GM21717 (cell line): ENCODE measurements at regions not wholly inside any gene's neighbourhood (a gene's known extent, or its start where the extent isn't known, plus 50 kb on each side); places are given as distances from the start of the nearest gene placed in this dataset.

Experiments used
- ATAC-seq: cut with Tn5 transposase; IDR thresholded peaks from one replicate; pipeline ENCODE4 v1.9.1; 2021; ENCODE audit warnings: mild to moderate bottlenecking, moderate library complexity; ENCODE audit not compliant: unreplicated experiment

DNA sequence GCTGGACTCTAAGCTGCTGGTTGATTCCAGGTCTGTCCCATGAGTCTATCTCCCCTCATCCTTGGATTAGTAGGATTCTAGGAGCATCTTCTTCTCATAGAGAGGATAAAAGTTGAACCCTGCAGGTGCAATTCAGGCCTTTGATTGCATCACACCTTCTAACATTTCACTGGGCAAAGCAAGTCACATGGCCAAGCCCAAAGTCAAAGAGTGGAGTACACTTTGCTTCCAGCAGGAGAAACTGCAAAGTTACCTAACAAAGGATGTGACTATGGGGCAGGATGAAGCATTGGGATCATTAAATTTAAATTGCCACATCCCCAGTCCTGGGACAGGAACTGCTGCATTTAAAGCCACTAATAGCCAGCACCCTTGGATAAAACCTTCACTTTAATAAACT lies 51.0 kb upstream of the EGFLAM start:
- ATAC-seq, result no peak

DNA sequence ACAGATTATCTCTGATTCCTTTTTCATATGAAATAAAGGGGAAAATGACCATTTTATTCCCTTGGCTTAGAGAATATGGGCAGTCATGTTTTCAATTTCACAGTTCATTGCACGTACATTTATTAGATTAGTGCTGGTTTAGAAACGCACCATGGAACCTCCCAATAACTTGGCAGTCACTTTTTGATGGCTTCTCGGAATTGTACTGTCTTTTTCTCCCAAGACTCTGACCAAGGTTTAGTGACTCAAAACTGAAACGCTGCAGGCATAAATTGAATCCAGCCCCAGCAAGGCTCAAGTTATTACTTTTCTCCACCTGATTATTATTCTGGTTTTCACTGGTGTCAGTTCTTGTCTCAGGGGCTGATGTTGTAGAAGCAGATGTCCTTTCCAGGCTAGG lies 55.6 kb upstream of the EGFLAM start:
- ATAC-seq, result no peak

DNA sequence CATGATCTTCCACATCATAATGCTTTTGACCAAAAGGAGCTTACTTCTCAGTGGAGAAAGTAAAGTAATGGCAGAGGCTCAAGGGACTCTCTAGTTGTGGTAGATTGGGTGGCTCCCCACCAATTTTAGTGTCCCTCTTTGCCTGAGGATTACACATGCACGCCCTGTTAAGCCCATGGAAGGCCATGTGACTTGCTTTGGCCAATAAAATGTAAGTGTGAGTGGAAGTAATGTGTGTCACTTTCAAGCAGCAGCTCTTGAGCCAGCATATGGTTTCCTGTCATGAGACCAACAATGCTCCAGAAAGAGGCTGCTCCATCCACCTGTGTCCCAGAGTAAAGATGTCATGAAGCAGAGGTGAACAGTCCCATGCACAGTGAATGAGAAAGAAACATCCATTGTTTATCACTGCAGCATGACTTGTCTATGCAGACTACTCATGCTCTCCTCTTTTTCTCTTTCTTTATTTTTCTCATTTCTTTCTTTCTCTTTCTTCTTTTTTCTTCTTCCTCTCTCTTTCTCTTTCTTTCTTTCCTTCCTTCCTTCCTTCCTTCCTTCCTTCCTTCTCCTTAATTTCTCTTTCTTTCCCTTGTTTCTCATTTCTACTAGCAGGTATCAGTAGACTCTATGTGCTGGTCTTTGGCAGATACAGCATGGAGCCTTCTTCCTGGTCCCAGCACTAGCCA lies 57.3 kb upstream of the EGFLAM start:
- ATAC-seq, result no peak

DNA sequence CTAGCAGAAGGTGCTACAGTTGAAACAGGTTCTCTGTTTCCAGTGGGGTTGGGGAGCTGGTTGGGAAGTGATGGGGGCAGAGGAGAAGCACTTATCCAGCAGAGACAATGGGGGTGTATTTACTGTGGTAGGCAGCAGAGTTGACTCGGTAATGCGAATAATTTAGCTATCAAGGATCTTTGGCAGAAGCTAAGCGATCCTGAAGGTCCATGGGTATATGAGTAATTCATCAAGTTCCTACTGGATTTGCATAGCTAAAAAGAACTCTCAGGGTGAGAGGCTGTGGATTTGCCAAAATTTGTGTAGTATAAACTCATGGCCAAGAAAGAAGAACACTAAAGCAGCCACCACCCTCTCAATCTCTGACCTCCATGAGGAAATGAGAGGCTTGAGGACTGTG lies 61.2 kb upstream of the EGFLAM start:
- ATAC-seq, result no peak

DNA sequence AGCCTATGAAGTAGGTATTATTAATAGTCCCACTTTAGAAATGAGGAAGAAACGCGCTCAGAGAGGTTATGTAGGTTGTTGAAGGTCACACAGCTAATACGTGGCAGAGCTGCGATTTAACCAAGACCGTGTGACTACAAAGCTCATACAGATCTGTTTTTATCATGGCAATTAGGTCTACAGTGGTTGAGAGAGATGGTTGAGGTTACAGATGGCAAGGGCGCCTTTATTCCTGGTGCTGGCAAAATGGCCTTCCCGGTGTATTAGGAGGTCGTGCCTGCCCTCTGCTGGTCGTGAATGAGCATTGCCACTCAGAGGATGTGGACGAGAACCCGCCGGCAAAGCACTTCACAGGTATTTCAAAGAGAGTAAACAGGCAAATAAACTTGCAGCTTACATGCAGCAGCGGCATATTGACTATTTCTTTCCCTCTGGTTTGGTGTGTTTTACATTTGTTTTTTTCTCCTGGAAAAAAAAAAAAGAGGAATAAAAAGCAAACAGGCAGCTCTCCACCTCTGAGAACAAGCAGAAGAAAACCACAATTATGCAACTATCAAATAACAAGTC lies 65.3 kb upstream of the EGFLAM start:
- ATAC-seq, result no peak

DNA sequence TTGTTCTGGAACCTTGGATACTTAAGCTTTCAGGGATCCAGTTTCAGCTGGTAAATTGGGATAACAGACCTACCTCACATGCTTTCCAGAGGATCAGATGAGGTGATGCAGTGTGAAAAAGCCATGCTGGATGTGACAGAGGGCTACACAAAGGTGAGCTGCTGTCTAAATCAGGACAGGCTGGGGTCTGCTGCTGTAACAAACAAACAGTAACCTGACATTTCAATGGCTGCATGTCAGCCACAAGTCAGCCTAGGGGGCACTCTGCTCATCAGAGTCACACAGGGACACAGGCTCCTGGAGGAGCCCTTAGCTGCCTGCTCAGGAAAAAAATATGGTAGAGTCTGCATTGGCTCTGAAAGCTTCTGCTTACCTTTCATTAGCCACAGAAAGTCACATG lies 66.7 kb upstream of the EGFLAM start:
- ATAC-seq, result no peak

DNA sequence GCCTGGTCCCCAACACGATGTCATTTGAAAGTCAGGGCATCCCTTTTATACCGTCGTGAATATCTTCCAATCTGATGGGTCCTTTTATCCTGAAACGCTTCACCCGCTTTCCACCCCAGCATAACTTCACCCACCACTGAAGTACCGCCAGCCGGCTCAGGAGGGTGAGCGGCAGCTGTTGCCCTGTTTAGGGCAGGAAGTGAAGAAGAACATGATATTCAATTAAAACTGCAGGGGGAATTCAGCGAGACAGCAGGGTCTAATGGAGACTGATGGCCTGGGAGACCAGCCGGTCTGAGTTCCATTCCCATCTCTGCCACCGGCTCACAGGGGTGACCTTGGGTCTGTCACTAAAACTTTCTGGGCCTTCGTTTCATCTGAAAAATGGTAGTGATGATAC lies 68.2 kb upstream of the EGFLAM start:
- no peak for ATAC-seq

DNA sequence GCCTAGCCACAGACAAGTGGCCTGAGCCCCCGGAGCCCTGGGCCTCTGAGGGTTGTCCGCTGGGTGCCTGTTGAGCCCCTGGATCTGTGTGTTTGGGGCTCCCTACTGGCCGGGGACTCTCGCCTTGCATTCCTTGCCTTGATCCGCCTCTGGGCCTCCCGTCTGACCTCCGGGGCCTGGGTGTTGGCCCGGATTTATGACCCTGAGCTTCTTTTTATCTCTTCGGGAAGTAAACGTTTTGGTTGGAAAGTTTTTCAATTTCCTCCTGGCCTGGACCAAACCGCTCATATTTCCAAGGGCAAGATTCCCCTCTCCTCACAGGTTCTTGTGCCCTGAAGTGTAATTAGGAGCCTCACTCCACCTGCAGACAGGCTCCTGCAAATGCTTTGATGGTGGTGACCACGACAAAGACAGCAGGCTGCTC lies 69.3 kb upstream of the EGFLAM start:
- ATAC-seq, result no peak

DNA sequence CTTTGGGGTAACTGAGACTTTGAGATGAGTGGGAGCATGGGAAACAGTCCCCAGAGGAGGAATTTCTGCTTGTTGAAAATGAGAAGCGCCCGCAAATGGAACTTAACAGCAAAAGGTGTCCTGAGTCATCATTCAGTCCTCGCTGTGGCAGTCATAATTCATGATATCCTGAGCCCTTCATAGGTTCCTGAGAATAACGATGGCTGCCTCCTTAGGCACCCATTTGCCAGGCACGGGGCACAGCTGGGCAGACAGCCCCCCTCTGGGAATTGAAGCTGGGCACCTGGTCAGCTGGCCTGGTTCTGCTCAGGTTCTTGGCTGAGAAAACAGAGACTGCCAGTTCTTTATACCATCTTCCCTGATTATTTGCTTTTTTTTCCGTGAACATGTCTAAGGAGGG lies 69.8 kb upstream of the EGFLAM start:
- ATAC-seq, result no peak

DNA sequence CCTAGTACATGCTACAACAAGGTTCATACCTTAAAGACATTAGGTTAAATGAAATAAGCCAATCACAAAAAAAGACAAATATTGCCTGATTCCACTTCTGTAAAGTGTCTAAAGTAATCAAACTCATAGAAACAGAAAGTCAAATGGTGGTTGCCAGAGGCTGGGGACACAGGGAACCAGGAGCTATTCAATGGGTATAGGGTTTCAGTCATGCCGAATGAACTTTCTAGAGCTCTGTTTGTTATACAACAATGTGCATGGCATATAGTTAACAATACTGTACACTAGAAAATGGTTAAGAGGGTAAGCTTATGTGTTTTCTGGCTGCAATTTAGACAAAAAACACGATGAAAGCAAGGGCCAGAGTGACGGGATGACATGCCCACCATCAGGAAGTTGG lies 70.8 kb upstream of the EGFLAM start:
- ATAC-seq, result no peak

DNA sequence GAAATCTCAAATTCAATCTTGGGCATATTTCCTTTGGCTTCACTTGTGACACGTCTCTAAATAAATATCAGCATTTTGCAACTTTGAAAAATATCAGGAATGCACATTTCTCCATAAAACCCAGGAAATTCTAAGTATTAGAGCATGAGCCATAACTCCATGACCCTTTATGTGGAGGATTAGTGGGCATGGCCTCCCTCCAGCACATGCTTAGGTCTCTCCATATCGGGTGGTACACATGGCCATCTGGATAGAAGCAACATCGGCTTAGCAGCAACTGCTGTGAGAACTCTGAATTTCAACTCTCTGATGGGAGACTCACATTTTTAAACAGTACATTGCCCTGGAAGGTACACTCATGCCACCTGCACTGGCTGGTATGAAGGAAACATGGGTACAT lies 73.7 kb upstream of the EGFLAM start:
- no peak for ATAC-seq

DNA sequence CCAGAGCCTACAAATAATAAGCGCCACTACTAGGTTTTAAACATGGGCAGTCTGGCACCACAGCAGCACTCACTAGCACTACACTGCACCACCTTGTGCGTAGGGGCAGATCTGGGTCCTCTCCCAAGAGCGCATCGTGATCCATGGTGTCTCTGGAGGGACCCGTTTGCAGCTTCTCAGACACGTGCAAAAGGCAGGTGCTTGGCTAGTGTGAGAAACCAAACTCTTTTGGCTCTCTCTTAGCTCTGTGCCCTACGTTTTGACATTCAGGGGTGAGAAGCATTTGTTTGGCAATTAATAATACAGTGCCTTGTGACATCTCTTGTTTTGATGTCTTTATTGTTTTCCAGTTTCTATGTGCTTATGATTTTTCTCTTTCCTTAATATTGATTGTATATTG lies 75.4 kb upstream of the EGFLAM start:
- no peak for ATAC-seq

DNA sequence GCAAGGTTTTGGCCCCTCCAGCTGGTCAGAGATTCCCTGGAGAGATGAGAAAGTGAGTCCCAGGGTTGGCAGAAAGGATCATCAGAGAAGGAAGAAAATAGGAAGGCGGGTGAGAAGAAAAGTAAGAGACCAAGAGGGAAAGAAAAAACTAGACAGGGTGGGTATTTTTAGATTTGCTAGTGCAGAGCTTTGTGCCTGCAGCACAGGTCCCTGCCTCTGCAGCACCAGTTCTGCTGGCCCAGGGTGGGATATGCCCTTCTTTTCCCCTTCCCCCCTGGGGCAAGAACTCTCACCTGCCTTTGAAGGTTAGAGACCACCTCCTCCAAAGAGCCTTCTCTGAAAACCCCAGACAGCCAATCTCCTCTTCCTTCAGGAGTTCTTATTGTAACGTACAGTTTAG lies 90.3 kb upstream of the EGFLAM start:
- no peak for ATAC-seq

DNA sequence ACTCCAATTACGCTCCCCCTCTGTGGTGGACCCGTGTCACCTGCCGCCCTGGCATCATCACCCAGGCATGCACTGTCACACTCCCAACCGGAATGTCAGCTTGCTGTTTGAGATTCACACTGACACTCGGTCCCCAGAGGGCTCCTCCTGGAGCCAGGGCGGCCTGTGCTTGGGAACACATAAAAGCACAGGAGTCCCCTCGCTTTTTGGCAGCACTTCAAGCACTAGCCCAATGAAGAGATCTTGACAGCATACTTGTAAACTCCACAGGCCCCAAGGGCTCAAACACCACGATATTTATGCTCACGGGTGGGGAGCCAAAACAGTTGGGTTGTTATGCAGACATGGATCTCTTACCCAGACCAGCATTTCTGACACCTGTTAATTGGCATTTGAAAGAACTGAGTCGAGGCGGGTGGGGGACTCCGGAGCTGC lies 90.8 kb upstream of the EGFLAM start:
- no peak for ATAC-seq

DNA sequence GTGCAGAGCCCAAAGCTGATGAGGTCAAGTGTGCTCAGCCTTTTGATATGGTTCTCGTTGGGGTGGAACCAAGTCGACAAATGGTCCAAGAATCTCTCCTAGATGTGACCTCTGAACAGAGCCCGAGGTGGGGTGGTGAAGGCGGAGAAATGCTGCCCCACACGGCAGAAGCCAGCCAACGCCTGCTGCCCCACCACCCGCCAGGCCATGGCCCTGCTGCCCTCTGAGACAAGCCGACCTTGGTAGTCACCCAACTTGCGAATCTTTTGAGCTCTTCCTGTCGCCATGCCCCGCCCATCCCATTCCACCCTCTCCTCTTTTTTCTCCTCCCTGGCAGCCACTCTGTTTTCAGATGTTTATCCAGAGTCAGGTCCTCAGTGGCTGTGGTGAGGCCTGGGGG lies 91.5 kb upstream of the EGFLAM start:
- ATAC-seq, result no peak

DNA sequence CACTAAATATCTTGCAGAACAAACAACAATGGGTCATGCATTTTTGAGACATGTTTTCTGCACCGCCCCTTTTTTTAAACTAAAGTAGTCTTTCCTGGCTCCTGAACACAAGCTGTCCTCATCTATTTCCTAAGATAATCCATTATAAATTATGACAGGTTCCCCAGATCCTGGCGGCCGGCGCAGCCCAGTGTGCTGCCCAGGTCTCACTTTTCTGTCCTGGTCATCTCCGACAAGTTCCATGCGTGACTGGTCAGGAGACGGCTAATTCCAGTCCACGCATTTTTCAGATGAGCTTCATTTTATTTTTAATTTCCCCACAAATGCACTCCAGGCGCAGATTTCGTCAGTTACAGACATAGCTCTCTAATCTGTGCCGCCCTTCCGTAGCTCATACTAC lies 92.9 kb upstream of the EGFLAM start:
- ATAC-seq, result no peak

DNA sequence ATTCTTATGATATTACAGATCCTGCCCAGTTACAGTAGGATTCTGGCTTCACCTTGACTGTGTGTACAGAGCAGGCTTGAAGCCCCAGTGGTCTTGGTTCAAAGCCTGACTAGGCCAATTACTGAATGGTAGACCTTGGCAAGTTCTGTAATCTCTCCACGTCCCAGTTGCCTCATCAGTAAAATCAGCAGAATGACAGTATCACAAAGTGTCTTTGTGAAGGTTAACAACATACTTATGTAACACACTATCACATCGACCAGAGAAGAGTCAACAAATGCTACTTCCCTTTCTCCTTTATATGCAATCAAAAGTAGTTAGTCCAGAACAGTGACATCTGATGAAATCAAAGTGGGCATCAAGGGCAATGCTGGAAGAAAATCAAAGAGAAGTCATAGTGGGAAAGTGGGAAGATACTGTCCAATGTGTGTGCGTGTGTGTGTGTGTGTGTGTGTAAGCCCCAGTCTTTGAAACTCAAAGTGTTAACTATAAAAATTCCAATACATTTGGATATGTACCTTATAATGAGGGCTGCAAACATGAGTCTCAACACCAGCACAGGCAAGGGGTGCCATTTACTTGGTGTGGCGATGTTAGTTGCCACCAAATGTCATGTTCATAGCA lies 93.5 kb upstream of the EGFLAM start:
- ATAC-seq, result no peak

DNA sequence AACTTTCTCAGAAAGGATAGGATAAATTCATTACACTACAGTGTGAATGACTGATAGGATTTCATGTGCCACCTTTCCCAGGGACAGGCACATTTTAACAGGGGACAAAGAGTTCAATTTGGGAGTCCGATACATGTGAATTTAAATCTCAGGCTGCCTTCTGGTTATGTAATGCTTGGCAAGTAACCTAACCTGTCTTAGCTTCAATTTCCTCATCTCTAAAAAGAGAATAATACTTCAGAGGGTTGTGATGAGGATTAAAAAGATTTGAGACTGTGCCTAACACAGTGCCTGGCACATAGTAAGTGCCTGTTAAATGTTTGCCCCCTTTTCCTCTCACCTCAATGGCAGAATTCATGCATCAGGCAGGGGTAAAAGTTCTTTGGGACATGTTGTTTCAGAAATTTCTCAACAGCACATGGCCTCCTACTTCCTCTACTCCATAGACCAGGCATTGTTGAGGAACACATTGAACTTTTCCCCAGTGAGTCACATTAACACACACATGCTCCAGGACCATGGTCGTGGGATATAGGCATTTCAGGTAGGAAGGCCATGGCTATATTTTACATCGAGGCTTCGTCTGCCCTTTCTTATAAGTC lies 94.6 kb upstream of the EGFLAM start:
- no peak for ATAC-seq

DNA sequence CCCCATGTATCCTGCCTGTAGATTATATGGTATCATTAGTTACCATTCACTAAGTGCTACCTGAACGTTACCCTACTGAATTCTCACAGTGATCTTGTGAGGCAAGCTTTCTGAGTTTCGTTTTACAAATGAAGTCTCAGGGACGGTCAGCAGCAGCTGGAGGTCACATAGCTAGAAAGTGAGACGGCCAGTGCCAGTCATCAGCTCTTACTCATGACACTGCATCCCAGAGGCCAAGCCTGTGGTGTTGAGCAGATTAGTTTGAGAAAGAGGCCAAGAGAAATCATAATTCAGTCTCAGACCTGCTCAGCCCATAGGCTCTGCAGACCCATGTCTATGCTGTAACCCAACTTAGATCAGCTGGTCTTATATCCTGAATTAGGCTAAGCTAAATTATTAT lies 95.7 kb upstream of the EGFLAM start:
- ATAC-seq, result no peak

DNA sequence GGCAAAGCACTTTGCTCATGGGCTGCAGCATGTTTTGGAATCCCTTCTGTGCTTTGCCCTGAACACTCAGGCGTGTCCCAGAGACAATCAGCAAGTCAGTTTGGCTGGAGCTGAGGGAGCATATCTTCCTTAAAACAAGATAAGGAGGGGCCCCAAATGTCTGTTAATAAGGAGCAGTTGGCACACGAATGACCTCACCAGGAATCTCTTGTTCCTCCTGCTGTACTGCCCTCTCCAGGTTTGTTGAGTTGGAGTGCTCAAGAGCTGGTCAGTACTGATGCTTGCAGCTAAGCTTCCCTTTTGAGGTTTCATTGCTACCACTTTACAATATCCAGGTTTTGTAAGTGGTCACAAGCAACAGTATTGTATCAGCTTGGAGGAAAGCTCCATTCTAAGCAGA lies 101.3 kb upstream of the EGFLAM start:
- no peak for ATAC-seq

DNA sequence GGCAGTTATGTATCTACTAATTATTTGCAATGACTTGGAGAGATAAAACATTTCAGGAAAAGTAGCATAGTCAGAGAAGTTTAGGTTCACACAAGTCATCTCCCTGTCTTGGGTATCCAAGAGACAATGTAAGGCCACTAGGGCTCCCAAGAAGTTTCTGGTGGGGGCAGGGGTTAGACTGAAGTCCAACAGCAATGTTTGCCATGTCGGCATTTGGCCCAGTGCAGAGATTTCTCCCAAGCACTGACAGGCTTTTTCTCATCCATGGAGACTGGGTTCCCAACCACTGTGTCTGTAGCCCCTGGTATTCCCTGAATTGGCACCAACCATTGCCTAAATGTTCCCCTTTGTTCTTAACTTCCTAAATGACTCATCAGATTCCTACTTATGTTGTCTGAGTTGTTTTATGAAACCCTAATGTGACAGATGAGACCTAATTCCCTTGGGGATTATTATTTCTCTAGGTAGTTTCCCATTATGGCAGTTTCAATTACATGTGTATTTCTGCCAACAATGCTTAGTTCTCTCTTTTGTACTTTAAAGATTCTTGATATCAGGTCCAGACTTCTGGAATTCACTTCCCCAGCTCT lies 103.6 kb upstream of the EGFLAM start:
- ATAC-seq, result no peak

DNA sequence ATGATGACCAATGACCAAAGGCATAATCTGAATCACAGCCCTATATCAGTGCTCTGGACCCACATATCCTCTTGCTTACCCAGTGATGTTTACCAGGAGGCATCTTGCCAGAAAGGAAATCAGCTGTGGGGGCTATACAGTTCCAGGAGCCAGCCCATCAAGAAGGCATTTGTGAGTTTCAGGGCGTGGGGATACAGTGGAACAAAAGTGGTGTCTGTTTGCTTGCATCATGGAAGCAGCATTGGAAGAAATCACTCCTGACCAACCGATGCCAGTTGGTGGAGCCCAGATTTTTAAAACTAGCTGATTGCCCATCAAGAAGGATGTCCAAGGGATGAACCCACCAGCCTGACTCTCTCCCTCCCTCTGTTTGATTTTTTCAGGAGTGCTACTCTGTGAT lies 106.5 kb upstream of the EGFLAM start:
- ATAC-seq, result no peak
